WTC11 (cell line): ENCODE measurements at regions not wholly inside any gene's neighbourhood (a gene's known extent, or its start where the extent isn't known, plus 50 kb on each side); places are given as distances from the start of the nearest gene placed in this dataset.

ENCODE experiments used
- ATAC-seq: fragments of 200-7000 bp; cut with Tn5 transposase; 2 replicates; pipeline ENCODE4 v1.10.0; 2021; ENCODE audit warnings: mild to moderate bottlenecking, moderate library complexity
- CTCF ChIA-PET: fragments of 300-600 bp; sonication (Branson Sonifier 250); formaldehyde crosslinking; loops from one replicate; lab custom pipeline; 2021; ENCODE audit warnings: antibody characterized with exemption; lab: Charles Lee
- POLR2A ChIA-PET: fragments of 350-600 bp; sonication (Branson Sonifier 250); formaldehyde crosslinking; loops from one replicate; lab custom pipeline; 2021; ENCODE audit warnings: antibody characterized with exemption; lab: Charles Lee
- DNase-seq: peaks from one replicate; pipeline ENCODE4 v3.0.0; 2021; ENCODE audit warnings: low spot score
- H3K27ac Mint-ChIP-seq: 2 replicates; pipeline ENCODE4 v1.8.0; 2021; ENCODE audit warnings: mixed read lengths
- H3K27me3 Mint-ChIP-seq: 2 replicates; pipeline ENCODE4 v1.8.0; 2021; ENCODE audit warnings: low read depth, mild to moderate bottlenecking, moderate library complexity, mixed read lengths
- H3K36me3 Mint-ChIP-seq: 2 replicates; pipeline ENCODE4 v1.8.0; 2021; ENCODE audit warnings: mixed read lengths
- H3K4me1 Mint-ChIP-seq: 2 replicates; pipeline ENCODE4 v1.8.0; 2022; ENCODE audit warnings: mixed read lengths
- H3K4me3 Mint-ChIP-seq: 2 replicates; pipeline ENCODE4 v1.8.0; 2021; ENCODE audit warnings: mild to moderate bottlenecking, moderate library complexity, mixed read lengths
- H3K9me3 Mint-ChIP-seq: 2 replicates; pipeline ENCODE4 v1.8.0; 2021; ENCODE audit warnings: mixed read lengths
- E2F1 ChIP-seq: sonication (generic); formaldehyde crosslinking; IDR thresholded peaks from 2 replicates; pipeline ENCODE4 v1.8.0; 2022; ENCODE audit warnings: mild to moderate bottlenecking, missing genetic modification reagents
- GRHL2 ChIP-seq: fragments of 250-450 bp; sonication (Bioruptor Pico); IDR thresholded peaks from 2 replicates; pipeline ENCODE4 v1.8.0; 2022; ENCODE audit warnings: mild to moderate bottlenecking, moderate library complexity; ENCODE audit not compliant: insufficient replicate concordance, severe bottlenecking
- IRF2 ChIP-seq: sonication (generic); formaldehyde crosslinking; IDR thresholded peaks from 2 replicates; pipeline ENCODE4 v1.8.0; 2022; ENCODE audit warnings: low read depth, missing genetic modification reagents, borderline replicate concordance
- JAZF1 ChIP-seq: fragments of 250-450 bp; sonication (Bioruptor Pico); IDR thresholded peaks from 2 replicates; pipeline ENCODE4 v1.9.0; 2021; ENCODE audit warnings: moderate library complexity, mild to moderate bottlenecking, inconsistent platforms
- JUN ChIP-seq: sonication (generic); formaldehyde crosslinking; IDR thresholded peaks from 2 replicates; pipeline ENCODE4 v1.8.0; 2023; ENCODE audit warnings: mild to moderate bottlenecking, missing genetic modification reagents
- NFATC4 ChIP-seq: fragments of 250-450 bp; sonication (Bioruptor Pico); IDR thresholded peaks from 2 replicates; pipeline ENCODE4 v1.9.0; 2021; ENCODE audit warnings: mild to moderate bottlenecking
- TP53 ChIP-seq: sonication (generic); formaldehyde crosslinking; IDR thresholded peaks from 2 replicates; pipeline ENCODE4 v1.8.1; 2023; ENCODE audit warnings: mild to moderate bottlenecking, missing genetic modification reagents
- USF2 ChIP-seq: sonication (generic); formaldehyde crosslinking; IDR thresholded peaks from 2 replicates; pipeline ENCODE4 v1.8.1; 2023; ENCODE audit warnings: mild to moderate bottlenecking, missing genetic modification reagents, moderate library complexity
- ZNF121 ChIP-seq: sonication (generic); formaldehyde crosslinking; IDR thresholded peaks from 2 replicates; pipeline ENCODE4 v1.8.0; 2023; ENCODE audit warnings: missing genetic modification reagents
- ZNF138 ChIP-seq: sonication (generic); formaldehyde crosslinking; conservative IDR thresholded peaks from 2 replicates; pipeline ENCODE4 v1.8.1; 2022; ENCODE audit warnings: mild to moderate bottlenecking, moderate library complexity, missing genetic modification reagents
- ZNF423 ChIP-seq: fragments of 250-450 bp; sonication (Bioruptor Pico); IDR thresholded peaks from 2 replicates; pipeline ENCODE4 v2.1.2; 2022; ENCODE audit warnings: mild to moderate bottlenecking, moderate library complexity
- TF ChIP-seq, protein P1 (sequence below): fragments of 250-450 bp; sonication (Bioruptor Pico); conservative IDR thresholded peaks from 2 replicates; pipeline ENCODE4 v1.9.0; 2021; ENCODE audit warnings: mild to moderate bottlenecking
- TF ChIP-seq, protein P2 (sequence below): fragments of 250-450 bp; sonication (Bioruptor Pico); IDR thresholded peaks from 2 replicates; pipeline ENCODE4 v1.9.0; 2021; ENCODE audit warnings: mild to moderate bottlenecking, borderline replicate concordance
- TF ChIP-seq, protein P3 (sequence below): sonication (generic); formaldehyde crosslinking; IDR thresholded peaks from 2 replicates; pipeline ENCODE4 v1.8.1; 2023; ENCODE audit warnings: mild to moderate bottlenecking, missing genetic modification reagents
- TF ChIP-seq, protein P4 (sequence below): sonication (generic); formaldehyde crosslinking; IDR thresholded peaks from 2 replicates; pipeline ENCODE4 v1.8.1; 2022; ENCODE audit warnings: mild to moderate bottlenecking, moderate library complexity, missing genetic modification reagents

DNA sequence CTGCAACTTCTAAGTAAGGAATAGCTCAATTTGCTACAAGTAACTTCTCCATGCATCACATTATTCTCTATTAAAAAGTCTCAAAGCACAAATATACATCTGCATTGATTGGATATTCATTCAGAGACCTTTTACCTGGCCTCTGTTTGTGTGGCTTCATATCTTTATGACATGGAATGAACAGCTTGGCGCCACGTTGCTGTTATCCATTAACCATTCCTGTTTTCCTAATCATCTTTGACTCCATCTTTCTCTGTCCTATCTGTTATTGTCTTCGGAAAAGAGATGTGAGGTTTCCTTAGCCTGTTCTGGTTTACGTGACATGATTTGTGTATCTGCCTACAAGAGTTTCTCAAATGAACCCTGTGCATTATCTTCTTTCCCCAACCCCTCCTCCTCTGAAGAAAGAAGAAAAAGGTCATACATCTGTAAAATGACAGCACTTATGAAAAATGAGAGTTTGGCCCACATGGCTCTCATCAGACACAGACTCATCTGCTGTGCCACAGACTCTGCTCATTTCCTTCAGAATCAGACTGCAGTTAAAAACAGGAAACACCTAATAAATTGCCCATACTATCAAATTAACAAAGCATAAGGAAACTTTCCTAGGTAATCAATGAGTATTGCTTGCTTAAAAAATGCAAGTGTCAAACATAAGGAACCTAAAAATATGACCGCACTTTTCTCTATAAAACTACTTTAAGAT lies 347.6 kb upstream of the FAM241A start:
- no peak overlapping the region for H3K4me3 Mint-ChIP-seq
- DNase-seq: no peak
- no peak for TF ChIP-seq ZNF423
- no peak for TF ChIP-seq NFATC4 (CRISPR knock-in tag)
- no peak for TF ChIP-seq GRHL2
- no peak for TF ChIP-seq USF2 (CRISPR knock-in tag)
- TF ChIP-seq, protein P1, sequence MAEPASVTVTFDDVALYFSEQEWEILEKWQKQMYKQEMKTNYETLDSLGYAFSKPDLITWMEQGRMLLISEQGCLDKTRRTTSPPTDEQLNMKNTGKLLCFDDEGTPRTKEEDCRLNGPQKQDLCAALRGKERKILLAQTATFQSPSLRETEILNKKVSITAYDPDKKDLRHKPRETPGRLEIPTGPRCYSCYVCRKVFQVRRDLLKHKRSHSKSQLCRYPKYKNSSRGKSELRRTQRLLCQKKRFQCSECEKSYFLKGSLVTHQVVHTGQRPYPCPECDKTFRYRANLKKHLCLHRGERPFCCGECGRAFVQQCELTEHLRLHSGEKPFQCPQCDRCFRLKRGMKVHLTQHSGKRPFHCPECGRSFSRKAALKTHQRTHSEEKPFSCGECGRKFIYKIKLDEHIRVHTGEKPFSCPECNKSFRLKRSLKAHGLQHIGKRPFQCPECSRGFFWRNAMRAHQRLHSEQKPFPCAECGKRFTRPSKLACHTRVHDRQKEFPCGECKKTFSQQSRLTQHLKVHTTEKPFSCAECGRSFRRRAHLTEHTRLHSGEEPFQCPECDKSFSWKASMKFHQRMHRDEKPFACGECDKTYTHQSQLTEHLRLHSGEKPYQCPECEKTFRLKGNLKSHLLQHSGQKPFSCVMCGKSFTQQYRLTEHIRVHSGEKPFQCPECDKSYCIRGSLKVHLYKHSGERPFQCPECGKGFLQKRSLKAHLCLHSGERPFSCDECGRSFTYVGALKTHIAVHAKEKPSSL (CRISPR knock-in tag): no peak
- no peak for TF ChIP-seq JAZF1 (CRISPR knock-in tag)
- no peak for TF ChIP-seq IRF2 (CRISPR knock-in tag)
- TF ChIP-seq TP53 (CRISPR knock-in tag): no peak
- TF ChIP-seq, protein P2, sequence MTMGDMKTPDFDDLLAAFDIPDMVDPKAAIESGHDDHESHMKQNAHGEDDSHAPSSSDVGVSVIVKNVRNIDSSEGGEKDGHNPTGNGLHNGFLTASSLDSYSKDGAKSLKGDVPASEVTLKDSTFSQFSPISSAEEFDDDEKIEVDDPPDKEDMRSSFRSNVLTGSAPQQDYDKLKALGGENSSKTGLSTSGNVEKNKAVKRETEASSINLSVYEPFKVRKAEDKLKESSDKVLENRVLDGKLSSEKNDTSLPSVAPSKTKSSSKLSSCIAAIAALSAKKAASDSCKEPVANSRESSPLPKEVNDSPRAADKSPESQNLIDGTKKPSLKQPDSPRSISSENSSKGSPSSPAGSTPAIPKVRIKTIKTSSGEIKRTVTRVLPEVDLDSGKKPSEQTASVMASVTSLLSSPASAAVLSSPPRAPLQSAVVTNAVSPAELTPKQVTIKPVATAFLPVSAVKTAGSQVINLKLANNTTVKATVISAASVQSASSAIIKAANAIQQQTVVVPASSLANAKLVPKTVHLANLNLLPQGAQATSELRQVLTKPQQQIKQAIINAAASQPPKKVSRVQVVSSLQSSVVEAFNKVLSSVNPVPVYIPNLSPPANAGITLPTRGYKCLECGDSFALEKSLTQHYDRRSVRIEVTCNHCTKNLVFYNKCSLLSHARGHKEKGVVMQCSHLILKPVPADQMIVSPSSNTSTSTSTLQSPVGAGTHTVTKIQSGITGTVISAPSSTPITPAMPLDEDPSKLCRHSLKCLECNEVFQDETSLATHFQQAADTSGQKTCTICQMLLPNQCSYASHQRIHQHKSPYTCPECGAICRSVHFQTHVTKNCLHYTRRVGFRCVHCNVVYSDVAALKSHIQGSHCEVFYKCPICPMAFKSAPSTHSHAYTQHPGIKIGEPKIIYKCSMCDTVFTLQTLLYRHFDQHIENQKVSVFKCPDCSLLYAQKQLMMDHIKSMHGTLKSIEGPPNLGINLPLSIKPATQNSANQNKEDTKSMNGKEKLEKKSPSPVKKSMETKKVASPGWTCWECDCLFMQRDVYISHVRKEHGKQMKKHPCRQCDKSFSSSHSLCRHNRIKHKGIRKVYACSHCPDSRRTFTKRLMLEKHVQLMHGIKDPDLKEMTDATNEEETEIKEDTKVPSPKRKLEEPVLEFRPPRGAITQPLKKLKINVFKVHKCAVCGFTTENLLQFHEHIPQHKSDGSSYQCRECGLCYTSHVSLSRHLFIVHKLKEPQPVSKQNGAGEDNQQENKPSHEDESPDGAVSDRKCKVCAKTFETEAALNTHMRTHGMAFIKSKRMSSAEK: no peak
- TF ChIP-seq ZNF138 (CRISPR knock-in tag): no peak
- TF ChIP-seq ZNF121: no peak
- no peak for TF ChIP-seq JUN
- TF ChIP-seq, protein P3, sequence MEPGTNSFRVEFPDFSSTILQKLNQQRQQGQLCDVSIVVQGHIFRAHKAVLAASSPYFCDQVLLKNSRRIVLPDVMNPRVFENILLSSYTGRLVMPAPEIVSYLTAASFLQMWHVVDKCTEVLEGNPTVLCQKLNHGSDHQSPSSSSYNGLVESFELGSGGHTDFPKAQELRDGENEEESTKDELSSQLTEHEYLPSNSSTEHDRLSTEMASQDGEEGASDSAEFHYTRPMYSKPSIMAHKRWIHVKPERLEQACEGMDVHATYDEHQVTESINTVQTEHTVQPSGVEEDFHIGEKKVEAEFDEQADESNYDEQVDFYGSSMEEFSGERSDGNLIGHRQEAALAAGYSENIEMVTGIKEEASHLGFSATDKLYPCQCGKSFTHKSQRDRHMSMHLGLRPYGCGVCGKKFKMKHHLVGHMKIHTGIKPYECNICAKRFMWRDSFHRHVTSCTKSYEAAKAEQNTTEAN (CRISPR knock-in tag): no peak
- TF ChIP-seq, protein P4, sequence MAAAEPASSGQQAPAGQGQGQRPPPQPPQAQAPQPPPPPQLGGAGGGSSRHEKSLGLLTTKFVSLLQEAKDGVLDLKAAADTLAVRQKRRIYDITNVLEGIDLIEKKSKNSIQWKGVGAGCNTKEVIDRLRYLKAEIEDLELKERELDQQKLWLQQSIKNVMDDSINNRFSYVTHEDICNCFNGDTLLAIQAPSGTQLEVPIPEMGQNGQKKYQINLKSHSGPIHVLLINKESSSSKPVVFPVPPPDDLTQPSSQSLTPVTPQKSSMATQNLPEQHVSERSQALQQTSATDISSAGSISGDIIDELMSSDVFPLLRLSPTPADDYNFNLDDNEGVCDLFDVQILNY (CRISPR knock-in tag): no peak
- TF ChIP-seq E2F1 (CRISPR knock-in tag): no peak
- H3K27me3 Mint-ChIP-seq: peaks cover 8% of the 10 kb centered on the region; the same call in 1 of the 2 replicates
- H3K36me3 Mint-ChIP-seq: no peaks in the 10 kb centered on the region
- no peak overlapping the region for H3K27ac Mint-ChIP-seq
- no peaks in the 10 kb centered on the region for H3K9me3 Mint-ChIP-seq
- ChIA-PET POLR2A (no interaction called here), CTCF (interaction anchor here (0.6 to 0.7 kb wide), 2 partner anchors 565 to 662 kb away, joined by 3 read pairs; no protein-coding TSS in a partner anchor)
- H3K4me1 Mint-ChIP-seq: peaks cover 30% of the 10 kb centered on the region
- ATAC-seq: no peak
